ENCODE measurements at regions not wholly inside any gene's neighbourhood (a gene's known extent, or its start where the extent isn't known, plus 50 kb on each side); places are given as distances from the start of the nearest gene placed in this dataset.

DNA sequence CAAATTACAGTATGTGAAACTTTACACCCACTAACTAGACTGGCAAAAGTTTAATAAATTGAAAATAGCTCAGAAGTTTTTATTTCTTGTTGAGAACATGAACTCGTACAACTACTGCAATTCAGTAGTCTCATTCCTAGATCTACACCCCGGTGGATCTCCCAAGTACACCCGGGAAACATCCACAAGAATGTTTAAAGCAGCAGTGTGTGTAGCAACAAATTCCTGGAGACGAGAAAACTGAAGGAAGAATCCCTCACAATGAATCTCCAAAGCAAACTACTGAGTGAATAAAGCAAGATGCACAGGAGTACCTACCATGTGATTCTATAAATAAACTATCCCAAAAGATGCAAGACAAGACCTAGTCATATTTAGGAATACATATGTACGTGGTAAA is 954.0 kb upstream of the MAP3K7 start:
- DNase-seq (ENCODE audit: low read depth in 2 of 2) = no peak

DNA sequence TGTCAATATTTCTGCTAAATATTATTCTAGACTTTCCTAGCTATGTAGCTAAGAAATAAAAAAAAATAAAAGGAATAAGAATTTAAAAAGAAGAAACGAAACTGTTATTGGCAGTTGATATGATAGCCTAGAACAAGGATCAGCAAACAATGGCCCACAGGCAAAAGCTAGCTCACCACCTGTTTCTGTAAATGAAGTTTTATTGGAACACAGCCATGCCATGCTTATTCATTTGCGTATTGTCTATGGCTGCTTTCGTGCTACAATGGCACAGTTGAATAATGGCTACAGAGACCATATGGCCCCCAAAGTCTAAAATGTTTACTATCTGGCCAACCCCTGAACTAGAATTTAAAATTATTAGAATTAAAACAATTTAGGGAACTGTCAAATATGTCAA is 952.6 kb upstream of the MAP3K7 start:
- DNase-seq (ENCODE audit: low read depth in 2 of 2) = no peak

DNA sequence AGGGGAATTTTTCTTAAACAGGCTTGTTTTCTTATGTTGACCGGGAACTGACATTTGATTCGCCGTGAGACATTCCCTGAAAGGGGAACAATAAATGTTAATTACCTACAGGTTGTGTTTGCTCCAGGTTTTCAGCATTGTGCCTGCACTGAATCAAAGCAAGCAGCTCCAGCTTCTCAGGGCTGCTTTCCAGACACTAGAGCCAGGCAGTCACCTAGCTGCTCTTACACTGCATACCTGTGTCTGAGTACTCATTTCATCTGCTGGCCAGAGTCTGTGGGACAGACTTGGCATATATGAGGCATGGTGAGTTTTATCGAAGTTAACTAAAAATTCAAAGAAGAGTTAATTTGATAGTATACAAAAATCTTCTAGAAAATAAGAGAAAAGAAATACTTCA is 951.8 kb upstream of the MAP3K7 start:
- no peak for DNase-seq (ENCODE audit: low read depth in 2 of 2)

DNA sequence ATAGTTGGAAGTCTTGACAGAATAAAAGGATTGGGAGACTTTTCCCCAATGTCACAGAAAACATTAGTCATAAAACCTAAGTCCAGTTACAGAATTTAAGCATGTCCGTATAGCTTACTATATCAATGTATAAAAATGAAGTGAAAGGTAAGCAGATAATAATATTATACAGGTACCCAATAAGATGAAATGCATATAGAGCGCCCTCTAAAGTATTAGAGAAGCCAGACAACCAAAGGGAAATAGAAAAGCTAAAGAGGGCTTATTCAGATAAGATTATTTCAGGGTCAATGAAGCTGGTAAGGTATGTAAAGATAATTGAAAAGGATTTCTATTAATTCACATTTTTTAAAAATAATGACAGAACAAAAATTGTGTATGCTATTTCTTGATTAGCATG is 947.7 kb upstream of the MAP3K7 start:
- no peak for DNase-seq (ENCODE audit: low read depth in 2 of 2)

DNA sequence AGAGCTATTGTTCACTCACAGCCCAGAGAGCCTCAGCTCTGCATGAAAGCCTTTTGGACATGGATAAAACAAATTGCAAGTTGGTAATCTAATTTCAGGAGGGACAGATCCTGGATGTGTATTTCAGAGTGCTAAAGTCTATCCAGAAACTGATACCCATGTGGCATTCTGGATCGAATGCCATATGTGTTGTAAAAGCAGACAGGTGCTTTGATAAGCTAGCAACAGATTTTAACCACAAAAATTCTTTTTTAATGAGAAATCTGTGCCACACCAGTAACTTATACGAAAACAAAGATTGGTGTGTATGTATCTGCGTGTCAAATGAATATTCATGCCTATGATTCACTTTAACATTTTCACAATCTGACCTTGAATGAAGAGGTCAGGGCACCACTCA is 936.6 kb upstream of the MAP3K7 start:
- DNase-seq (ENCODE audit: low read depth in 2 of 2) = no peak

DNA sequence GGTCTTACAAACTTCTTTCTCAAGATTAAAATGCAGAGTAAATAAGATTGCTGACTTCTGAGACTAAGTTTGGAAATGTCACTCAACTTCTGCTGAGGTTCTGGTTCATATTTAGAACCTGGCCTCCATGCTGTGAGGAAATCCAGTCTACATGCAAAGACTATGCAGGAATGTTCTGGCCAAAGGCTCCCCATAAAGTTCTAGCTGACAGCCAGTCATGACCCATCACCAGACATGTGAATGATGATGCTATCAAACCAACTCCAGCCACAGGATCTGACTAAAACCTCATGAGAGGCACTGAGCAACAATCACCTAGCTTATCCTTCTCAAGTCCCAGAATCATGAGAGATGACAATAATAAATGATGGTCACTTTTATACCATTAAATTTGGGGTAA is 935.1 kb upstream of the MAP3K7 start:
- DNase-seq (ENCODE audit: low read depth in 2 of 2) = no peak

DNA sequence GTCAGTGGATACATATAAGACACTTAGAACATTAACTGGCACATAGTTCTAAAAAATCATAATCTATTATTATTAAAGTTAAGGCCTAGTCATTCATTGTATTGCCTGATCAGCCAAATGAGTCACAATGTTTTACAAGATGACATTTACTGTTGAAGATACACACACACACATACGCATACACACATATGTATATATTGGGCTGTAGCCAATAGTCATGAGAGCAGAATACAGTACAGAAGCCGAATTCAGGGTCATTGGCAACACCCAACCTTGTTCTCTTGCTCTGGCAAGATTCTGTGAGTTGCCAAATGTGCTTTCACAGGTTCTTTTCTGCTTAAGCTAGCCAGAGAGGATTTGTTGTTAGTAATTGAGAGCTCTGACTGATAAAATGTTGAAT is 922.8 kb upstream of the MAP3K7 start:
- DNase-seq (ENCODE audit: low read depth in 2 of 2) = no peak

DNA sequence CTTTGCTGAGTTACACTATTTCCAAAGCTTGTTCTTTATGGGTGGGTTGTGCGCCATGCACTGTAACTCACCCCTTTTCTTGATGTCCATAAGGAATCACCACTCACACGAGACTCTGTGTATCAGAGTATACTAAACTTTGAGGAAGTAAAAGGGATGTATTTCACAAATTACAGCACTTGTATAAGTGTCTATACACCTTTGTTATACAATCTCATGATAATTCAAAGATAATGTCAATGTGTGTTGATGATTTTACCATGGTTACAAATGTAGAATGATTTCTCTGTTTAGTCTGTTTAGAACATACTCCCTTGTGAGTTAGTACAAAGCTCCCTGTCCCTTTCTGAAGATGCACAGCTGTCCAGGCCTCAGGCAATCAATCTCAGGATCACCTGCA is 922.2 kb upstream of the MAP3K7 start:
- no peak for DNase-seq (ENCODE audit: low read depth in 2 of 2)

DNA sequence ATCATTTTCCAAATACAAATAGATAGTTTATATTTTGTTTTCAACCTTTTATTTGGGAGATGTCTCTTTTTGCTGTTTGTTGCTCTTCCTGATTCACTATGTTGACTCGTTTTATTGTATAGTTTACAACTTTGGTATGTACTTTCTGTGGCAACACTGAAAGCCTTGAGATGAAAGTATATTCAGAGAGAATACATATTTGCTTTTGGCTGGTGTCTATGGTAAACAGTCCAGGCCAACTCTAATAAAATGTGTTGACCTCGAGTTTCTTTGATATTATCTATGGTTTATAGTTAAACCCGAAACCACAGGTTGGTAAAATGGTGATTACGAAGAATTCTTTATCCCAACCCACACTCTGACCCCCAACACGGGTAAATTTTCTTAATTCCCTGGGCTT is 919.6 kb upstream of the MAP3K7 start:
- DNase-seq (ENCODE audit: low read depth in 2 of 2) = no peak

DNA sequence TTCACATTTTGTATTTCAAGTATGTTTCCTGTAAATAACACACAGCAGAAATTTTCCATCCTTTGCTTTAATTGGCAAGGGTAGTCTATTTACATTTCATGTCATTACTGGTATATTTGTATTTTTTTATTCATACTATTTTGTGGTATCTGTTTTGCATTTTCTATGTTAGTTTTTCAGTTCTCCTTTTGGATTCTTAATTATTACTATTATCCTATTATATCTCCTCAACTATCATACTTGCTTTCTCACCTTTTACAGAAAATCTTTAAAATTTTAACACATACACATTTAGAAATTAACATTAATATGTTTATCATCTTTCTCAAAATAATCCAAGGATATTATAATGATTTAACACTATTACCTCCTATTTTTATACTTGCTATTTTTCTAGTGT is 918.3 kb upstream of the MAP3K7 start:
- no peak for DNase-seq (ENCODE audit: low read depth in 2 of 2)

DNA sequence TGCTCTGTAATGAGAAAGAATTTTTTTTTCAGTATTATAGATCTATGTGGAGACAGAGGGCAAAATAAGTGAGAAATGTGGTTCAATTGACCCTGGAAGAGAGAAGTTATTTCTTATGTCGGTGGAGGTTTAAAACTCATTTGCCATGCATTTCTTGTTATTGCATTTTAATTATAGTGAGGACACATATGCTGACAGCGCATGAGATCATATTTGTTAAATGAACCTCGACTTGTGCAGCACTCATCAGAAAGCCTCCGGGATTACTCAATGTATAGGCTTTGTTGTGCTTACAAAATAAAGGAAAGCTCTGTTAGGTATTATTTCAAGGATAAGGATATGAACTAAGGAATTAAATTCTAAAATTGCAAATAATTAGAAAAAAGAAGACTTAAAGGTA is 915.1 kb upstream of the MAP3K7 start:
- no peak for DNase-seq (ENCODE audit: low read depth in 2 of 2)

DNA sequence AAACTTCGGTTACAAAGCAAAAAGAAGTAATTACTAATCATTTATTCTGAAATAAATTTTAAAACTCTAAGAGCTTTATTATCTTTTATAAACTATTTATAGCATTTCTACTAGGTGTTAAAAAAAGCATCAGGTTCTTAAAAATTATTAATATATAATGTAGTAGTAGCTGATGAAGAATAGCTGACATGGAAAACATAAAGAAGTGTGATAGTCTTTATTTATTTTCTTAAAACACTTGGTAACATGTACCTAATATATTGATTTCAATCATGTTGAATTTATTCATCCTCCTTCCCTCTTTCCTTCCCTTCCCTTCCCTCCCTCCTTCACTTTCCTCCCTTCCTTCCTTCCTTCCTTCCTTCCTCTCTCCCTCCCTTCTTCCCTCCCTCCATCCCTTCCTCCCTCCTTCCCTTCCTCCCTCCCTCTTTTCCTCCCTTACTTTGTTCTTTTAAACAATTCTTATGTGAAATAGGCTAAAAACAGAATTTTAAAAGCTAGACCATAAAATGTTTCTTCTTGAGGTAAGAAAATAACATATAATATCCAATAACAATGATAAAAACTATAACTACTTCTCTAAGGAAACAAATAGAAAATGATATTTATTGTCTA is 913.9 kb upstream of the MAP3K7 start:
- no peak for DNase-seq (ENCODE audit: low read depth in 2 of 2)

DNA sequence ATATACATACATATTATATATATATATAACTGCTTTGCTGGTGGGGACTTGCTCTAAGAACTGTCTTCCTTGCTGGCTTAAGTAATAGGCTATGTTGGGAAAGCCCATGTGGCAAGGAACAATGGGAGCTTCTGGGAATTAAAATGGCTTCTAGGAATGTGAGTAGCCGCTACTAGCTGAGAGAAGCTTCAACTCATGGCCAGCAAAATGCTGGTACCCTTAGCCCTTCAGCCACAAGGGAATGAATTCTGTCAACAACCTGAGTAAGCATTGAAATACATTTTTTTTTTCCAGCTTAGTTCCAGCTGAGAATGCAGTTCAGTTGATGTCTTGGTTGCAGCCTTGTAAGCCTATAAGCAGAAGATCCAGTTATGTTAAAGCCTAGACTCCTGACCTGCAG is 911.7 kb upstream of the MAP3K7 start:
- no peak for DNase-seq (ENCODE audit: low read depth in 2 of 2)

DNA sequence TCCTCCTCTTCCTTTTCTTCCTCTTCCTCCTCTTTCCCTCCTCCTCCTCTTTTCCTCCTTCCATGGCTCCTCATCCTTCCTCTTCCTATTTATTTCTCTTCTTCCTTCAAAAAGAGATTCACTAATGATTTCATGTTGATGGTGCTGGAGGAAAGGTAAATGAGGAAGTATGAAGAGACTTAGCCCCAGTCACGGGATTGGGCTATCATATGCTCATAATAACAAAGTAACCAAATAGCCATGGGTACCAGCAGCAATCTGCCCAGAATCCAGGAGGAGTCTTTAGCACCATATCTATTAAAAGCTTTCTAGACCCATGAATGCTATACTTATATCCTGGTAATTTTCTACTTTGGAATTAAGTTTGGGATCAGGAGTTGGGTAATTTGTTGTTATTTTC is 910.9 kb upstream of the MAP3K7 start:
- DNase-seq (ENCODE audit: low read depth in 2 of 2) = no peak

DNA sequence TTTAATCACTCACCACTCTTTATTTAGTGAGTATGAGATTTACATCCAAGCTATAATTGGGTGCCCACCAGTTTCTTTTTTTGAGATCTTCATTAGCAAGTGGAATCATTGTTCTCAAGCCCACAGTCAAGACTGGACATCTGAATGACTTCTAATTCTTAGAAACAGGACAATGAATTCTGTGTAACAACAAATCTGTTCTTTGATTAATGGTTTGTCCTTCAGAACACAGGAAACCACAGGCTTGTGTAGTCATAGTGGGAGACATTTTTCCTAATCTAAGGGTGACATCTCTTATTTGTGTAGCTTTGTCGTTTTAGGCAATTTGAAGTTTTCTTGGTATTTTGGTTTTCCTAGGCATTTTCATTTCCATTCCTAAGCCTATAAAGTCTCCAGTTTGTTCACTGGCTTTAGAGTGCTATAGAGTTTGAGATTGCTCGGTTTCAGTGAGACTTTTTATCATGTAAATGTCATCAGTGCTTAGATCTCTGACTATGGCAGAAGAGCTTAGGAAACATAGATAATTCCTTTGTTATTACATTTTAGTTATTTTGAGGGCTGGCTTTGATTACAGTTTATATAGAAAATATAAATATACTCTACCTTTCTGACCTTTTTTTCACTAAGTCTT is 903.9 kb upstream of the MAP3K7 start:
- DNase-seq (ENCODE audit: low read depth in 2 of 2) = no peak

DNA sequence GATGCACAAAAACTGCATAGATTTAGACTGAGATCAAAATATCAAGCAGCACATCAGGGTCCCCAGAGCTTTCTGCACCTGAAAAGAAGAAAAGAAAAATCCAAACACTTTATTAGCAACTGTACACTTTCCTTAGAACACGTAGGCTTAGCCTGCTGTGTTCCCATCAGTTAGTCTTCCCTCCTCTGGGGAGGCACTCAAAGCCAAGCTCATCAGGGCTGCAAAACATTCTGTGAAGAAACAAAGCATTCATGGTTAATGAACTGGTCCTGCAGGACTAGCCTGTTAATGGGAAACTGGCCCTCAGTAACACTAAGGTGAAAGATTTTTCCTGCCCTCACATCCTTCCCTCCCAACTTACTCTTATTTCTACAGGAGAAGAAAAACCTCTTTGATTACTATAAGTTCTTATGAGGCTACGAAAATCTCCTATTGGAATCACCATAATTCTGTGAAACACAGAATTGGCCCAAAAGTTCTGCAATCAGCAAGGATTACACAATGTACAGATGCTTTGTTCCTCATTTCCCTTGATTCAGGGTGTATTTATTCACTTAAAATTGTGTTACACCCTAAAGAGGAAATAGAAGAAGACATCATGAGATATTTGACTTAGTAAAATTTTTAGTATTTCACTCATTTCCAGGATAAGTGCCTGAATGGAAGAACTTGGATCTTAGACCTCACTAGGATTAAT is 901.0 kb upstream of the MAP3K7 start:
- DNase-seq (ENCODE audit: low read depth in 2 of 2) = no peak

DNA sequence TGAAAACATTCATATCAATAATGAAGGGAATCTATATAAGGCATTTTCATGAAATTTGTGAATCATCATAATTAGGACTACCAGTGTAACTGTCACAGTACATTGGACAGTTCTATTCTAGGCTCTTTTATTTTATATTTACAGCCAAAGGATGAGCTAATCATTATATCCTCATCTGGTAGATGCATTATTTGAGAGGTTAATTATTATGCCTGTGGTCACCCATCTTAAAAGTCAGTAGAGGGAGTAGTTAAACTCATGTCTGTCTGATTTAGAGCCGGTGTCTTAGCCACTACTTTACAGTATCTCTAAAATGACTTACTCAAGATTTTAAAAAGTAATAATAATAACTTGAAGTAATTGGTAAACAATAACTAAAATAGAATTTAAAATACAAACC is 899.3 kb upstream of the MAP3K7 start:
- DNase-seq (ENCODE audit: low read depth in 2 of 2) = no peak

DNA sequence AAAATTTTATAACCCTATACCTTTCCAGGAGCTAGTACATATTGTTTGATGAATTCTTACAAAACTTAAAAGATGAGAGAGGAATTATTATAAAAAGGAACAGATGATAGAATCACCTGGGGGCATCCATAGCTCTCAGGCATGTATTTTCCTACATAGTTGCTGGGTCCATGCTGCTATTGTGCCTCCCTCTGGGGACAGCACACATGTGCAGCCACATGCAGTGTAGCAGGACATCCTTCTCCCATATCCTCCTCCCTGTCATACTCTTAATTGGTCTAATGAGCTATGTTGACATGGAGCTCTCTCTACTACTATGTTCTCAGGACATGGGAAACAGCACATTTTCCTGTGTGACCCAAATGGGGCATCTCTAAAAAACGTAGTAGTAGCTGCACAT is 898.2 kb upstream of the MAP3K7 start:
- DNase-seq (ENCODE audit: low read depth in 2 of 2) = no peak

DNA sequence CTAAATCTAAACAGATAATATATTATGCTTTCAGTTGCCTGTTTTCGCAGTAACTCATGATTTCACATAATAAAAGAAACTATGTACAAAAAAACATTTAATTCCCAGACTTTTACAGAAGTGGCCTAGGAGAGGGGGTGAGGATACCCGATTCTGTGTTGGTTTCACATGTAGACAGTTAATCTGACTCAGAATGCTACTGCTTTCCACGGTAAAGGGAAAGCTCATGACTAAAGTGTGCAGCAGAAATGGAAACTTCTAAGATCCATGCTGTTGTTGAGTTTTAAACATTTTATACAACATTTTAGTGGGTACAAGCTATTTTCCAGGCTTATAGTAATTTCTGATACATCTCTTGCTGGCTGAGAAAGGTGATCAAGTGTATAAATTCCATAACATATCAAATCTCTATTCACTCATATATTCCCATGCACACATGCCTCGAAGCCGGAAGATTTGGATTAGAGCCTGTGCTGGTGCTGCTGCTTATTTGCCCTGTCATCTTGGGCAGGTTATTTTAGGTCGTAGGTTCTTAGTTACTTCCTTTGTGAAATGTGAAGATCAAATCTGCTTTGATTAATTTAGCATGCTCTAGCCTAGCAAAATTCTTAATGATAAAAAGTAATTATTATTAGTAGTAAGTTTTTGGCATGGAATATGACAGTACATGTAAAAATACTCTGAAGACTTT is 896.7 kb upstream of the MAP3K7 start:
- no peak for DNase-seq (ENCODE audit: low read depth in 2 of 2)

DNA sequence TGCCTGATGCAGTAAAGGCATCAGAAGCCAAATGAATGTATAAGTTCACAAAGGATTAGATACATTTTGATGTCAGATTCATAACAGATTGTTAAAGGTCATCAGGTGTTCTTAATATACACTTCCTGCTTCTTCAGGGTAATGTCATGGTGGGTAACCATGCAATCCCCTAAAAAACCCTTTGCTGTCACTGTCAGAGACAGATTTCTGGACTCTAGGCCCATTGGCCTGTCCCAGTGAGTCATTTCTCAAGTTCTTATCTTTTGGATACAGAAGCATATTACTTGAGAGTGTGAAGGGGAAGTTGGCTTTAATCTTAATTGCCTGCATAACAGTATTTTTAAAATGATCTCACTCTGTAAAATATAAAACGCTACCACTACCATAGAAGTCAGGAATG is 895.6 kb upstream of the MAP3K7 start:
- DNase-seq (ENCODE audit: low read depth in 2 of 2) = no peak

DNA sequence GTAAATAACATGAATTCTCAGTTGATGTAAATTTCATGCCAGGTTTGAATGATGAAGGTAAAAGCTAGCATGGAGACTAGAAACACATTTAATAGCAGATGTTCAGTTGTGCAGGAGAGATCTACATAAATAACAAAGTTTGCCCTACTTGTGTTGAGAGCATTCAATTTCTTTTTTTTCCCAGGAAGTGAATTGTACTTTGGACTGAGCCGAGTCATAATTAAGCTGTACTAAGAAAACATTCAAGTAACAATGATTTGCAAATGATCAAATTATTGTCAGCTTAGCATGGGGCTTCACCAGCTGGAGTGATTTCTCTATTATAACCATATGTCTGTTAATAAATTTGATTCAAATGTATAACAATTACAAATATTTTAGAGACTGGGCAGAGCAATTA is 893.5 kb upstream of the MAP3K7 start:
- no peak for DNase-seq (ENCODE audit: low read depth in 2 of 2)

DNA sequence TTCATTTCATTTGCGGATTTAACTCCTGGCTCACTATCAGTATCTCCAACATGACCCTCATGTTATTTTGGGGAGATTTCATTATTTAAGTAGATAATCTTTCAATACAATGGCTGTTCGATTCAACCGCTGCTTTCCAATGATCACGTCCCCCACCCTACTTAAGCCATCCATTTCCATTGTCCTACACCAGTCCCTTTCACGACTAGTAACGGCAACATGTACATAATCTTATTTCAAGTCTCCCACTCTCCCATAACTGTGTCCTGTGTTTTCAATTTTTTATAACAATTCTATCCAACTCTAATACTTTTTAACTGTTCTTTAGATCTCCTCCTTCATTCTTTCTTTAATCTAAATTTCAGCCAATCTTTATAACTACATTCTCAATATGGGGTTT is 890.8 kb upstream of the MAP3K7 start:
- no peak for DNase-seq (ENCODE audit: low read depth in 2 of 2)

DNA sequence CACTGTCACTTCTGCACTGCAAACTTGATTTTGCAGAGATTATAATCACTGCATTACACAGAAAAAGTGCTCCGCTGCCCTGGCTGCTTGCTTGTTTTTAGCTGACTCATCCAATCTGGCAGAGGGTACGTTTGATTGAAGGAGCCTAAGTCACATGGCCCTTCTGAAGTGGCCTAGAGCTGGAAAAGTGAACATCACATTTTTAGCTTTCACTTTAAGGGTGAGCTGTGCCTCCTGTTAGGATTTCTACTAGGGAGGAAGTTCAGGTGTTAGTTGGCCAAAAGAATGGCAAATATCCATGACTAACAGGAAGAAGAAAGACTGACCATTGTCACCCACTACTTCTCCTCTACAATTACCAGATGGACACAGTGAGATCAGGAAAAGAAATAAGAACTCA is 889.1 kb upstream of the MAP3K7 start:
- DNase-seq (ENCODE audit: low read depth in 2 of 2) = no peak
